ENCODE measurements at regions not wholly inside any gene's neighbourhood (a gene's known extent, or its start where the extent isn't known, plus 50 kb on each side); places are given as distances from the start of the nearest gene placed in this dataset.
"Not testable (repeated sequence)": the region's sequence is repeated elsewhere in the genome, so short reads cannot be mapped to it uniquely, and the experiment has no call there.

GRCh38 chr20:25985597-25985996, 288.9 kb upstream of the ZNF337 start:
- no peak for DNase-seq

GRCh38 chr20:25984933-25985332, 288.3 kb upstream of the ZNF337 start:
- peak; percentile 63 for DNase-seq

DNA sequence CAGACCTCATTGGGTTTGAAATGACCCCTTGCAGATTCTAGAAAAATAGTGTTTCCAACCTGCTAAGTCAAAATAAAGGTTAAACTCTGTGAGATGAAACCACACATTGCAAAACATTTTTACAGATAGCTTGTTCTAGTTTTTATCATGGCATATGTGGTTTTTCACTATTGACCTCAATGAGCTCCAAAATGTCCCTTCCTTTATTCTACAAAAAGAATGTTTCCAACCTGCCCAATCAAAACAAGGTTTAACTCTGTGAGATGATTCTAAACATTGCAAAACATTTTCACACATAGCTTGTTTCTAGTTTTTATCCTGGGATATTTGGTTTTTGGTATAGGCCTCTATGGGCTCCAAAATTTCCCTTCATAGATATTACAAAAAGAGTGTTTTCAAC, 286.0 kb upstream of the ZNF337 start:
- not testable (repeated sequence) for DNase-seq

DNA sequence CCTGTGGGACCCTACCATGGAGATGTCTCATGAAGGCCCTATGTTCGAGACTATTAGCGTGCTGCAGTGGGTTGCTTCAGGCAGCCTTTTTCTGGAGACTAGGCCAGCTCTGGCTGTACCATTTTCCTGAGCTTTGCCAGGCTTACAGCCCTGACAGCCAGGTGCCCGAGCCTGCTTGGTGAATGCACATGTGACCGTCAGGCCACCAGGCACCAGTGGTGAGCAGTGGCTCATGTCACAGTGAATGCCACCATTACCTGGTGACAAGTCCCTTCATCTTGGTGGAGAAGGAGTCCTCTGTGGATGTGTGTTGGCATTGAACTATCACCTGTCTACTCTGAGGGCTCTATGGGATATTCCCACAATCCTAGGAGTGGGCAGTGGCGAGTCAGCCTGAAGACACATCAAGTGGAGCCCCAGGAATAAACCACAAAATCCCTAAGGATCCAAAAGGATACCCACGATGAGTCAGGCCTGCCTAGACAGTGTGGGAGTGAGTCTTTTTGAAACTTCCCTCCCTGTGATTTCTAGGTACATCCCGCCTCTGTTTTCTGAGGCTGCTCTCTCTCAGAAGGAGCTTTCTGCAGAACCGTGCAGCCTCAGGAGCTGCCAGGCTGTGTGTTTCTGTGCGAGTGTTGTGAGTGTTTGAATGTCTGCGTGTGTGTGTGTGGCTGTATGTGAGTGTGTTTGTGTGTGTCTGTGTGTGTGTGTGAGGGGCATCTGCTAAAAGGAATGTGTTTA, 282.0 kb upstream of the ZNF337 start:
- DNase-seq: not testable (repeated sequence)

DNA sequence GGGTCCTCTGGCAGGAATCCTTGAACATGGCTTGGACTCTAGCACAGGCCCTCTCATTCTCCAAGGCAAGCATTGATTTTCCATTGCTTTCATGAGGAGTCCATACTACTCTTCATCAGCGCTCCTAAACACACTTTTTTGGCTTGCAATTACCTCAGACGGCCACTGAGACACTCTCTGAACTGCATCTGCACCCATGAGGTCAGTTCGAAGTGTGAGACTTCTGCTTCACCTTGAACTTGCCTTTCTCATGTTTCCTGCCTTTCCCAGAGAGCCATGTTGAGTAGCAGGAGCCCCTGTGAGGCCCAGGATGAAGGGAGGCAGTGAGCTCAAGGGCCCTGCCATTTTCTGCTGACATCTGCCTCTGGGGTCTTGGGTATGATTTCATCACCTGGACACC, 279.2 kb upstream of the ZNF337 start:
- DNase-seq: not testable (repeated sequence)

GRCh38 chr20:25965203-25965602, 268.6 kb upstream of the ZNF337 start:
- not testable (repeated sequence) for DNase-seq

GRCh38 chr20:25953876-25954275, 257.2 kb upstream of the ZNF337 start:
- not testable (repeated sequence) for DNase-seq

GRCh38 chr20:25935230-25935629, 238.6 kb upstream of the ZNF337 start:
- DNase-seq: not testable (repeated sequence)

DNA sequence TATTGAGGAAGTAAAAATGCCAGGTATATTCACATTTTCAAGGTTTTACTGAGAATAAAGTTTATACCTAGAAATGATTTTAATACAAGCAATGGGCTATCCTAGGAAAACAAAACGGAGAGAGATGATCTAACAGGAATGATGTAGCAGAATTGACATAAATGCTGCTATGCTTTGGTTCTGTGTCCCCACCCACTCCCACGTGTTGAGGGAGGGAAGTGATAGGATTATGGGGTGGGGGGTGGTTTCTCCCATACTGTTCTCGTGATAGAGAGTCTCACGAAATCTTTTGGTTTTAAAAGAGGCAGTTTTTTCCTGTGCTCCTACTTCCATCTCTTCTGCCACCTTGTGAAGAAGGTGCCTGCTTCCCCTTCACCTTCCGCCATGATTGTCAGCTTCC, 236.2 kb upstream of the ZNF337 start:
- not testable (repeated sequence) for DNase-seq

DNA sequence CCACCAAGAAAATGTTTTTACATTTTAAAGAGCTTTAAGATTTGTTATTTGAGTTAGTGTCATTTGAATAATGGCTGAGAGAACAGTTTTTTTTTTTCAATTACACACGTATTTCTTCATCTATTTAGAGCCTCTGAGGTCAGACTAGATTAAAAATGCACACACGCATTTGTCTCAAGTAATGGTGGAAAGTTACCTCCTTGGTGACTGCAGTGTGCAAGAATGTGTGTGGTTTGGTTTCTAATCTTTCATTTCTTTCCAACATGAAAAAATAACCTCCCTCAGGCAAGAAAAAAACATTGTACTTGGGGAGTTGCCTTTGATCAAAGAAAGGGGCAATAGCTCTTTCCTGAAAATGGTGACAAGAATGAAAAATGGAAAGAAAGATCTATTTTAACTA, 235.5 kb upstream of the ZNF337 start:
- not testable (repeated sequence) for DNase-seq

GRCh38 chr20:25902321-25902720, 205.7 kb upstream of the ZNF337 start:
- DNase-seq: not testable (repeated sequence)

- DNase-seq: not testable (repeated sequence)
These were observed 202.0 kb upstream of the ZNF337 start for GRCh38 chr20:25898663-25899062.

DNA sequence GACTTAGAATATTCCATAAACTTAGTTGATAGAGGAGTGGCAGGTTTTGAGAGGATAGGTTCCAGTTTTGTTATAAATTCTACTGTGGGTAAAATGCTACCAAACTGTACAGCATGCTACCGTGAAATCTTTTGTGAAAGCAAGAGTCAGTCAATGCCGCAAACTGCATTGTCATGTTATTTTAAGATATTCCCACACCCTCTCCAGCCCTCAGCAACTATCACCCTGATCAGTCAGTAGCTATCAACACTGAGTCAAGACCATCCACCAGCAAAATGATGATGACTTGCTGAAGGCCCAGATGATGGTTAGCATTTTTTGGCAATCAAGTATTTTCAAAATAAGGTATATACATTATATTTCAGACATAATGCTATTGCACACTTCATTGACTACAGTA, 182.4 kb upstream of the ZNF337 start:
- DNase-seq: not testable (repeated sequence)

GRCh38 chr20:25868650-25868979, 172.0 kb upstream of the ZNF337 start:
- DNase-seq: not testable (repeated sequence)

GRCh38 chr20:25867776-25868649, 171.4 kb upstream of the ZNF337 start:
- DNase-seq: no peak

DNA sequence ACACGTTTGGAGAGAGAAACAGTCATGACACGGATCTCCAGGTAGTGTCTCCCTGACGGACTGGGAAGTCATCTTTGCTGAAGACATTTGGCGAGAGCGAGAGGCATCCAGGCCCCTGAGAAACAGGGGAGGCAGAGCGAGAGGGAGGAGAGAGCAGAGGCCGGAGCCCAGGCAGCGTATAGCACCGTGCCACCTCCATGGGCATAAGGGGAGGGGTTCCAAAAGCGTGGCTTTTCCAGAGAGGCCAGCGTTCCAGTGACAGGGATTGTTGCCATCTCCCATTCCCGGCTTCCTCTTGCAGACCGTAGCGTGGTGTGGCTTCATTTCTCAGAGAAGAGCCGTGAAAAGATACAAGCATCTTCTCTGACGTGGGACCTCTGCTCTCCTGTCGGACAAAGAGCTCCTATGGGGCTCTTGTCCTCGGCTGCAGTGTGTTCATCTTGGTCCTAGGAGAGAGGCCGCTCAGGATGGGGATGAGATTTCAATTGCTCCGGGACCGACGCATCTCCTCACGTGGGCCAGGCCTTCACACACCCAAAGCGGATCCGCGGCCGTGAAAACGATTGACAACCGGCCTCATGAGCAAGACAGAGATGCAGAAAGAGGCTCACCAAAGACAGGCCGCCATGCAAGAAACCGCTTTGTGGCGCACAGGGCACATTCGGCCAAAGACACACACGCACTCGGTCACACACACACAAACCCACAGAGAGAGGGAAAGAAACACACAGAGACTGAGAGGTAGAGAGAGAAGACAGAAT, 170.5 kb upstream of the ZNF337 start:
- DNase-seq: not testable (repeated sequence)

DNA sequence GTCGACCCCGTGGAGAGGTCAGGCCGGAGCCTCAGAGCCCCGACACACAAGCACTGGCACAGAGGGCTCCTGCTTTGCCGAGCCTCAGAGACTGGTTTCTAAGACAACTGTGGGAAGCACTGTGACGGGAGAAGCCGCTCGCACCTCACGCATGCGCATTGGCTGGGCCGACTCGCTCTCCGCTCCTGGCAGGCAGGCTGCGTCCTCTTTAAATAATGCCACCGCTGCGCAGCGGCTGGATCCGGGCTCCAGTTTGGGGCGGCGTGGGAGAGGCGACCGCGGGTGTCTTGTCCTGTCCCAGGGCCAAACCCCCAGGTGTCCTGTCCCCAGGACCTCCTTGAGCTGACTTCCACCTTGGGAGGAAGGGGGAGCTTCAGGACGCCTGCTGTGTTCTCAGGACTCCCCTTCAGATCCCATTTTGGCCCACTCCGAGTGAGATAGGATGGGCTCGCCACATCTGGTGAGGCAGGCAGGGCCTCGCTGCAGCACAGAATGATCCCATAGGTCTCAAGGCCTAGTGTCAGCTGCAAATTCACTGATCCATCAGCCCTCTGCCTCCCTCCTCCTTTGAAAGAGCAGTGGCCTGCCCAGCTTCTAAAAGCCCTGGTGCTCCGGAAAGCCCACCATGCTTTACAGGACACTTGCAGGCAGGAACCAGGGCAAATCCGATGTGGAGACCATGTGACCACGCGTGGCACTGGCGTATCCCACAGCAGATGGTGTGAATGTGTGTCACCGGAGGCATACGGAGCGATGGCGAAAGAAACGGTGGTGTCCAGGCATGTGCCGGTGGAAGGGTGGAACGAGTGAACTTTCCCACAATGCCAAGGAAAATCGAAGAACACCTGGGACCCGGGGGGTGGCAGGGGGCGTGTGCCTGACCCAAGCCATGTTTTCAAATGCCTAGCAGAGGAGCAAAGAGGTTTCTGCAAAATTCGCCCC, 169.3 kb upstream of the ZNF337 start:
- DNase-seq: peak; percentile 57

DNA sequence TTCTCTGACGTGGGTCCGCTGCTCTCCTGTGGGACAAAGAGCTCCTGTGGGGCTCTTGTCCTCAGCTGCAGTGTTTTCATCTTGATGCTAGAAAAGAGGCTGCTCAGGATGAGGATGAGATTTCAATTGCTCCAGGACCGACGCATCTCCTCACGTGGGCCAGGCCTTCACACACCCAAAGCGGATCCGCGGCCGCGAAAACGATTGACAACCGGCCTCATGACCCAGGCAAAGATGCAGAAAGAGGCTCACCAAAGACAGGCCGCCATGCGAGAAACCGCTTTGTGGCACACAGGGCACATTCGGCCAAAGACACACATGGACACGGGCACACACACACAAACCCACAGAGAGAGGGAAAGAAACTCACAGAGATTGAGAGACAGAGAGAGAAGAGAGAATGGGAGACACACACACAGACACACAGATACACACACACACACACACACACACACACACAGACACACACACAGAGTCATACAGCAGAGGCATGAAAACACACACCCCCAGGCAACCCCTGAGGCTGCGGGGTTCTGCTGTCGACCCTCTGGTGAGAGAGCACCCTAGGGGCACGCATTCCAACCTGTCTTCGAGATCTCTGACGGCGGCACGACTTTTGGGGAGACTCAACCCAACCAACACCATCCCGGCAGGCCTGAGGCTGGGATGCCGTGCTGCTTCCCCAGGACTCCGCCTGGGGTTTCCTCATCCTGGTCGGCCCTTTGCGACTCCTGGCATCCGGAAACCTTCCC, 168.5 kb upstream of the ZNF337 start:
- not testable (repeated sequence) for DNase-seq

DNA sequence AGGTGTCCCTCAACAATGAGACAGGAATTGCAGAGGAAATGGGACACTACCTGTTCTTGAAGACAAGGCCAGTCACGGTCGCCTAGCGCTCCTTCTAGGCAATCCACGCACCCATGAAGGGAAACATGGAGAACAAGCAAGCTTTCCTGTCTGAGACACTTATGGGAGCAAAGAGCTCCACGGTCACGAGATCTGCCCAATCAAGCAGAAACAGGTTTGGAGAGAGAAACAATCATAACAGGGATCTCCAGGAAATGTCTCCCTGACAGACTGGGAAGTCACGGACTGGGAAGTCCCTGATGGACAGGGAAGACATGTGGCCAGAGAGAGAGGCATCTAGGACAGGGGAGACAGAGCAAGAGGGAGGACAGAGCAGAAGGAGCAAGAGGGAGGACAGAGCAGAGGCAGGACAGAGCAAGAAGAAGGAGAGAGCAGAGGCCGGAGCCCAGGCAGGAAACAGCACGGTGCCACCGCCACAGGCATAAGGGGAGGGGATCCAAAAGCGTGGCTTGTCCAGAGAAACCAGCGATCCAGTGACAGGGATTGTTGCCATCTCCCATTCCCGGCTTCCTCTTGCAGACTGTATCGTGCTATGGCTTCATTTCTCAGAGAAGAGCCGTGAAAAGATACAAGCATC, 167.8 kb upstream of the ZNF337 start:
- DNase-seq: no peak

DNA sequence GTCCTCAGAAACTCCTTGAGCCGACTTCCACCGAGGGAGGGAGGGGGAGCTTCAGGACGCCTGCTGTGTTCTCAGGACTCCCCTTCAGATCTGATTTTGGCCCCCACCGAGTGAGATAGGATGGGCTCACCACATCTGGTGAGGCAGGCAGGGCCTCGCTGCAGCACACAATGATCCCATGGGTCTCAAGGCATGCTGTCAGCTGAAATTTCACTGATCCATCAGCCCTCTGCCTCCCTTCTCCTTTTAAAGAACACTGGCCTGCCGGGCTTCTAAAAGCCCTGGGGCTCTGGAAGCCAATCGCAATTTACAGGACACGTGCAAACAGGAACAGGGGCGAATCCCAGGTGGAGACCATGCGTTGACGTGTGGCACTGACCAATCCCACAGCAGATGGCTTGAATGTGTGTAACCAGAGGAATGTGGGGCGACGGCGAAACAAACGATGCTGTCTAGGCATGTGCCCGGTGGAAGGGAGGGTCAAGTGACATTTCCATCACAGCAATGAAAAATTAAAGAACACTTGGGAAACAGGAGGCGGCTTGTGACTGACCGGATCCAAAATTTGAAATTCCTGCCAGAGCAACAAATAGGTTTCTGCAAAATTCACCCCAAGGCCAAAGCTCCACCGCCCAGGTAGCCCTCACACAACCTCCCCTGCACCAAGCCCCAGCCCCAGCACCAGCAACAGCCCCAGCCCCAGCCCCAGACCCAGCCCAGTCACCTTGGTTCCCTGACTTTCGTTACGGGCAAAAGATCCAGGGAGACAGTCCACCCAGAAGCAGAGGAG, 167.1 kb upstream of the ZNF337 start:
- DNase-seq: no peak
